LNCAP (cell line): ENCODE measurements at regions not wholly inside any gene's neighbourhood (a gene's known extent, or its start where the extent isn't known, plus 50 kb on each side); places are given as distances from the start of the nearest gene placed in this dataset.

Experiments used
- CTCF ChIP-seq: fragments of 450-650 bp; IDR thresholded peaks from 2 replicates; pipeline ENCODE4 v1.5.1; 2017; ENCODE audit warnings: mild to moderate bottlenecking

GRCh38 chr14:26293909-26294308 lies 303.9 kb downstream of the NOVA1 start:
- TF ChIP-seq CTCF, result no peak

GRCh38 chr14:26289891-26290486 lies 307.8 kb downstream of the NOVA1 start:
- no peak for TF ChIP-seq CTCF

DNA sequence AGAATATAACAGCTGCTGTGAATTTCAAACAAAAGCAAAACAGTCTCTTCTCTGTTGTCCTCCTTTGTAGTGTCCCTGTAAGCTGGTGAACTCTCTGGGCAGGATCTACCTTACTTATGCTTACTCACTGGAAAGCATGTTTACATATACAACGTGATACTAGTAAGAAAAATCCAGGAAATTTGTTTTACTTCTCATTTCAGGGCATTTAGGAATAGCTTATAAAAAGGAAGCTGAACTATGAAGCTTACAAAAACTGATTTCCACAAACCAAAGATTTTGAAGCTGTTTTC lies 311.0 kb downstream of the NOVA1 start:
- TF ChIP-seq CTCF, result no peak

DNA sequence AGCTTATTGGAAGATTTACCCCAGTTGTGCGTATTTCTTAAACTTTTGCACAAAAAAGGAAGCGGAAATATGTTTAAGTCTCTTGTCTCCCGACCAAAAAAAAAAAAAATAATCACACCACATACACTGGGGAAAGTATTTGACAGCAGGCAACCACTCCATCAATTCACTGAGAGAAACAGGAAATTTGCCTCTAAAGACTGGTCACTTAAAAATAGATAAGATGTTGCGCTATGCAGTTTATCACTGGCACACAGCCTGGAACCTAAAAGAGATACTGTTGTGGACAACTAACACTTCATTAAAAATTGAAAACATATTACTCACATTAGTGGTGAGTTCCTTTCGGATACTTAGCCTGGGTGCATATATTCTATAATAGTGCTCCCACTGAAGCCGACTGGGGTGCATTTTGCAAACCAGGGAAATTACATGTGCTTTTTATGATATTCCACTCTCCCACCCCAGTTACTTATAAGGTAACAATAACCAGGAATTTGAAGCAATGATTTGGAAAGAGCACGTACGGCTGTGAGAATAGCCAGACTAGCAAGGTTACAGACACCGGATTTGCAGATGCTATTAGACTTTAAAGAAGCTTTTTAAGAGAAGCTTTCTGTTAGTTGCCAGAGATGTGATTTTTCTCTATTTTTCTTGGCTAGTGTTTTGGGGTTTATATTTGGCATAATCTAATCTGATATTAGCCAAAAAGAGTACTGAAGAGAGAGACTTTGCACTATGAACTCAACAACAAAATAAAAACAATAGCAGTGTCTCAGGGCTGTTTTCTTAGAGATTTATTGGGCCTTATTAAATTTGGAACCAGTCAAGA lies 311.5 kb downstream of the NOVA1 start:
- TF ChIP-seq CTCF, result no peak

DNA sequence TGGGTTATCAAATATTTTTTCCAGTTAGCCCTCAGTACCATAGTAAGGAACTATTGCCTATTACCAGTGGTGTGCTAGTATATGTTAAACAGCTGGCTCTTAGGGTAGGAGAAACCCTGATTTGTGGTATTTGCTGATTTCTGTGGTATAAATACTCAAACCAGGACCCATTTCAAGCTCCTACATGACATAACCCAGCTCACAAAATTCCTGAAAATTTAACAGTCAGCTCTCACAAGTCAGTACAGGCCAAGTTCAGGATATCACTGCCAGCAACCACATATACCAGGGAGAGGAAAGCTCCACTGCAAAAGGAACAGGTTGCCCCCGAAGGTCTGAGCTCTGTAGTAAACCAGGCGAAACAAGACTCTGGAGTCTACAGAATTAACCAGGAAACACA lies 315.3 kb downstream of the NOVA1 start:
- no peak for TF ChIP-seq CTCF

DNA sequence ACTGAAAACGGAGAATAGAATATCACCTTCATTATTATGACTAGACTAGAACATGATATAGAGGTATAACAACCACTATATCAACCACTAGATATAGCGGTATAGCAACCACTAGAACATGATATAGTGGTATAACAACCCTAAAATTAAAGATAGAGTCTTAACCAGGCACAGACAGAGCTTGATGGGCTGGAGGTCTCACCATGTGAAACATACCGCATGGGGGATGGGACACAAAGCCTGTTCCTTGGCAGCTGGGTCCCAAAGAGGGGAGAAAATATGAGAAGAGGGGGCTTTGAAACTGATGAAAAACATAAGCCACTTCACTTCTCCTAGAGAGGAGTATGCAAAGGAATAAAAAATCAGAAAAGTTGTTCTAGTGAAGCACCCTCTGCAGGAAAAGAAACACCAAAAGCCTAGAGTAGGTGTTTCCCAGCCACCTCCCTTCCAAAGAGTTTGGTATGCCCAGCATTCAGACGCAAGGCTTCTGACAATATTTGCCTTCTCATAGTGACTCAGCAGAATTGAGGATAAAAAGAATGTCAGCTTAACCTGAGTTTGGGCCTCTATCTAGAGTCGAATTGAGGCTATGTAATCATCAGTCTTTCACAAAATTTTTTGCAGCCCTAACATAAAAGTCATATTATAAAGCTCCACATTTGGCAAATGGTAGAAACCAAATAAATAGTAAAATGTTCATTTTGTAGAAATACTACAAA lies 316.4 kb downstream of the NOVA1 start:
- TF ChIP-seq CTCF, result no peak

DNA sequence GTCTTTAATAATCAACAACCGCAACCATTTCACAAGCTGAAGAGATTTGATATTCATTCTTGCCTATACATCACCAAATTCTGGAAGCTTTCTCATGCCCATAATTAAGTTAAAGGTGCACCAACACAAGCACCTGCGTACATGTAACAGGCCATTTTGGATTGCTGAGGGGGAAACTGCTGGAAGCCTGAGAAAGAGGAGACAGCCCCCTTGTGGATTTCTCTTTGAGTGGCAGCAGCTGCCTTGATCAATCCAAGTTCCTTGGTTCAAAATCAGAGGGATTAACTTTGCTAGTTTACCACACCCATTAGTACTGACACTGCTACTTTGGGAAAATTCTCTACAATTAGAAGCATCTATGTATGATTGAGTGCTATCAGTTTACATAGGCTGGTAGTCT lies 321.1 kb downstream of the NOVA1 start:
- TF ChIP-seq CTCF, result peak; percentile 43; the same call in 1 of the 2 replicates
